ENCODE measurements at regions not wholly inside any gene's neighbourhood (a gene's known extent, or its start where the extent isn't known, plus 50 kb on each side); places are given as distances from the start of the nearest gene placed in this dataset.
"Not testable (repeated sequence)": the region's sequence is repeated elsewhere in the genome, so short reads cannot be mapped to it uniquely, and the experiment has no call there.

- no peak for DNase-seq
Measured at GRCh38 chr16:5918567-5919130, 821.1 kb upstream of the EEF2KMT start.

- no peak for DNase-seq
Measured at GRCh38 chr16:5917436-5918195, 820.0 kb upstream of the EEF2KMT start.

- peak; percentile 13 for DNase-seq
Measured at GRCh38 chr16:5916711-5917191, 819.2 kb upstream of the EEF2KMT start.

GRCh38 chr16:5911241-5911640 lies 813.6 kb upstream of the EEF2KMT start:
- DNase-seq, result no peak

- DNase-seq, result not testable (repeated sequence)
Measured at GRCh38 chr16:5909556-5909955, 812.0 kb upstream of the EEF2KMT start.

- DNase-seq, result no peak
Measured at GRCh38 chr16:5907544-5907943, 809.9 kb upstream of the EEF2KMT start.

- DNase-seq, result no peak
Measured at GRCh38 chr16:5906351-5906750, 808.8 kb upstream of the EEF2KMT start.

- no peak for DNase-seq
Measured at GRCh38 chr16:5905935-5906334, 808.3 kb upstream of the EEF2KMT start.

- no peak for DNase-seq
Measured at GRCh38 chr16:5903832-5904231, 806.2 kb upstream of the EEF2KMT start.

GRCh38 chr16:5903153-5903552 lies 805.6 kb upstream of the EEF2KMT start:
- DNase-seq, result no peak

GRCh38 chr16:5900046-5900445 lies 802.5 kb upstream of the EEF2KMT start:
- DNase-seq, result no peak

- DNase-seq, result no peak
Measured at GRCh38 chr16:5895976-5896375, 798.4 kb upstream of the EEF2KMT start.

- no peak for DNase-seq
Measured at GRCh38 chr16:5895137-5895536, 797.5 kb upstream of the EEF2KMT start.

GRCh38 chr16:5891296-5891695 lies 793.7 kb upstream of the EEF2KMT start:
- no peak for DNase-seq

- no peak for DNase-seq
Measured at GRCh38 chr16:5885521-5885920, 787.9 kb upstream of the EEF2KMT start.

- DNase-seq, result no peak
Measured at GRCh38 chr16:5884996-5885395, 787.4 kb upstream of the EEF2KMT start.

GRCh38 chr16:5884339-5884738 lies 786.7 kb upstream of the EEF2KMT start:
- DNase-seq, result no peak

- no peak for DNase-seq
Measured at GRCh38 chr16:5882087-5882640, 784.6 kb upstream of the EEF2KMT start.

- no peak for DNase-seq
Measured at GRCh38 chr16:5875416-5875815, 777.8 kb upstream of the EEF2KMT start.

- peak; percentile 55 for DNase-seq
Measured at GRCh38 chr16:5874899-5875298, 777.3 kb upstream of the EEF2KMT start.

- no peak for DNase-seq
Measured at GRCh38 chr16:5873221-5873620, 775.6 kb upstream of the EEF2KMT start.

GRCh38 chr16:5870886-5871691 lies 773.5 kb upstream of the EEF2KMT start:
- DNase-seq, result no peak

GRCh38 chr16:5867250-5867649 lies 769.7 kb upstream of the EEF2KMT start:
- DNase-seq, result no peak

GRCh38 chr16:5865236-5865635 lies 767.6 kb upstream of the EEF2KMT start:
- no peak for DNase-seq

Data from NCI-H2227 treated with DMSO at 0.1 percent for 48 hours (cell line).